ENCODE measurements at regions not wholly inside any gene's neighbourhood (a gene's known extent, or its start where the extent isn't known, plus 50 kb on each side); places are given as distances from the start of the nearest gene placed in this dataset.
A peak's percentile ranks its signal among the peaks of the same experiment; 100 is the strongest.

- no peak overlapping the region for H3K4ac ChIP-seq (ENCODE audit: low read depth, low read length)
- H3K9me3 Mint-ChIP-seq, result peaks cover 0 to 6% of the 10 kb centered on the region in 2 experiments; a peak in 2 of 5 replicates
- H3K14ac ChIP-seq (ENCODE audit: insufficient read depth, low read length), result no peak overlapping the region
- no peaks in the 10 kb centered on the region for H3K79me1 ChIP-seq (ENCODE audit: insufficient read depth, low read depth, low read length, poor library complexity, severe bottlenecking)
- no peak overlapping the region for H2AK5ac ChIP-seq (ENCODE audit: insufficient read length, low read length)
- no peak overlapping the region for H3K23ac ChIP-seq (ENCODE audit: insufficient read length, low read depth, low read length)
- no peak overlapping the region for H2AFZ ChIP-seq (ENCODE audit: low read length)
- peaks cover 30 to 37% of the 10 kb centered on the region in 2 experiments for H3K4me1 Mint-ChIP-seq
- H3K27me3 ChIP-seq (ENCODE audit: insufficient read depth, low read length), result no peaks in the 10 kb centered on the region
- H3K27ac Mint-ChIP-seq, result no peak overlapping the region; a peak in 1 of 7 replicates
- no peaks in the 10 kb centered on the region for H3K9me3 ChIP-seq (ENCODE audit: control insufficient read depth, low read depth, low read length)
- H3K18ac ChIP-seq (ENCODE audit: insufficient read length, low read depth, low read length), result no peak overlapping the region
- H2BK15ac ChIP-seq (ENCODE audit: low read depth, low read length), result no peak overlapping the region
- no peak overlapping the region for H3K4me2 ChIP-seq (ENCODE audit: insufficient read depth, insufficient read length, low read length)
- DNase-seq, result no peak
- H3K79me2 ChIP-seq (ENCODE audit: insufficient read depth, low read length), result no peaks in the 10 kb centered on the region
- no peaks in the 10 kb centered on the region for H3K23me2 ChIP-seq (ENCODE audit: insufficient read length, low read depth, low read length, poor library complexity, severe bottlenecking)
- H3K9ac ChIP-seq (ENCODE audit: extremely low read depth, insufficient read length, low read length), result no peak overlapping the region
- TF ChIP-seq CTCF (conservative IDR thresholded peaks at IDR 0.05), result no peak
- H4K5ac ChIP-seq (ENCODE audit: insufficient read length, low read depth, low read length), result no peak overlapping the region
- no peak overlapping the region for H2BK120ac ChIP-seq (ENCODE audit: low read depth, low read length, poor library complexity, severe bottlenecking)
- no peak overlapping the region for H2BK12ac ChIP-seq (ENCODE audit: insufficient read length, low read depth, low read length)
- no peak overlapping the region for H3T11ph ChIP-seq (ENCODE audit: low read length)
- H3K56ac ChIP-seq (ENCODE audit: insufficient read length, low read depth, low read length), result no peak overlapping the region
- H3K4me3 Mint-ChIP-seq, result 0 out of 5 replicates have a peak overlapping the region, but pooled peaks of 1 of the 2 experiments have one; percentile 3
- no peak overlapping the region for H4K8ac ChIP-seq (replicated peaks; ENCODE audit: insufficient read length, low read depth, low read length)
- no CpG with 5 or more reads among the region's 6 CpGs for WGBS (ENCODE audit: extremely low coverage, insufficient read length, low lambda C conversion rate)
- H3K27me3 Mint-ChIP-seq (ENCODE audit: low read depth), result no peaks in the 10 kb centered on the region; the same call in 1 of the 2 replicates
- no peak overlapping the region for H2BK20ac ChIP-seq (ENCODE audit: low read depth, low read length, poor library complexity, severe bottlenecking)
- H3K4me1 ChIP-seq (ENCODE audit: insufficient read depth, low read length), result peaks cover 3% of the 10 kb centered on the region; the same call in 1 of the 2 replicates
- no peak overlapping the region for H3K27ac ChIP-seq (ENCODE audit: insufficient read length, low read depth, low read length)
- H2BK5ac ChIP-seq (ENCODE audit: insufficient read length, low read length), result no peak overlapping the region
- no peaks in the 10 kb centered on the region; a peak in 1 of 7 replicates for H3K36me3 Mint-ChIP-seq (ENCODE audit: insufficient read depth in 1 of 3, low read depth in 3 of 3)
- H4K20me1 ChIP-seq (ENCODE audit: control insufficient read depth, insufficient read depth, insufficient read length), result no peaks in the 10 kb centered on the region
- no peak overlapping the region for H4K91ac ChIP-seq (ENCODE audit: insufficient read length, low read depth, low read length)
These were observed 93.1 kb upstream of the RUNX3 start for GRCh38 chr1:25023190-25023578.

Measured in H9 (cell line).